OCI-M1 (cell line): ENCODE measurements at regions not wholly inside any gene's neighbourhood (a gene's known extent, or its start where the extent isn't known, plus 50 kb on each side); places are given as distances from the start of the nearest gene placed in this dataset.

Source experiments
- DNase-seq: peaks from one replicate; lab custom pipeline; 2025; lab: John Stamatoyannopoulos, UW

GRCh38 chr14:86521031-86521730 lies 991.2 kb downstream of the FLRT2 start:
- DNase-seq = no peak

GRCh38 chr14:86518298-86518697 lies 988.4 kb downstream of the FLRT2 start:
- no peak for DNase-seq

GRCh38 chr14:86515195-86515594 lies 985.3 kb downstream of the FLRT2 start:
- no peak for DNase-seq

- DNase-seq = no peak
Measured at GRCh38 chr14:86513564-86513963, 983.6 kb downstream of the FLRT2 start.

- no peak for DNase-seq
Measured at GRCh38 chr14:86513056-86513455, 983.1 kb downstream of the FLRT2 start.

GRCh38 chr14:86510491-86510890 lies 980.5 kb downstream of the FLRT2 start:
- DNase-seq = no peak

GRCh38 chr14:86505808-86506207 lies 975.9 kb downstream of the FLRT2 start:
- peak; percentile 8 for DNase-seq

- peak; percentile 35 for DNase-seq
Measured at GRCh38 chr14:86501611-86502010, 971.7 kb downstream of the FLRT2 start.

- no peak for DNase-seq
Measured at GRCh38 chr14:86491743-86492142, 961.8 kb downstream of the FLRT2 start.

GRCh38 chr14:86481104-86481503 lies 951.2 kb downstream of the FLRT2 start:
- DNase-seq = peak; percentile 34

- DNase-seq = no peak
Measured at GRCh38 chr14:86464341-86464740, 934.4 kb downstream of the FLRT2 start.

GRCh38 chr14:86462193-86462753 lies 932.3 kb downstream of the FLRT2 start:
- peak; percentile 54 for DNase-seq

- DNase-seq = no peak
Measured at GRCh38 chr14:86457481-86458135, 927.7 kb downstream of the FLRT2 start.

GRCh38 chr14:86450085-86450484 lies 920.1 kb downstream of the FLRT2 start:
- no peak for DNase-seq

GRCh38 chr14:86442135-86442534 lies 912.2 kb downstream of the FLRT2 start:
- DNase-seq = peak; percentile 79

- DNase-seq = no peak
Measured at GRCh38 chr14:86430853-86431252, 900.9 kb downstream of the FLRT2 start.

GRCh38 chr14:86423214-86423613 lies 893.3 kb downstream of the FLRT2 start:
- no peak for DNase-seq

GRCh38 chr14:86420131-86420530 lies 890.2 kb downstream of the FLRT2 start:
- no peak for DNase-seq

GRCh38 chr14:86414146-86414545 lies 884.2 kb downstream of the FLRT2 start:
- DNase-seq = no peak

- DNase-seq = no peak
Measured at GRCh38 chr14:86404989-86405649, 875.2 kb downstream of the FLRT2 start.

GRCh38 chr14:86404425-86404824 lies 874.5 kb downstream of the FLRT2 start:
- no peak for DNase-seq

- no peak for DNase-seq
Measured at GRCh38 chr14:86402545-86402944, 872.6 kb downstream of the FLRT2 start.

- no peak for DNase-seq
Measured at GRCh38 chr14:86391085-86391484, 861.1 kb downstream of the FLRT2 start.
